ENCODE measurements at regions not wholly inside any gene's neighbourhood (a gene's known extent, or its start where the extent isn't known, plus 50 kb on each side); places are given as distances from the start of the nearest gene placed in this dataset.

DNA sequence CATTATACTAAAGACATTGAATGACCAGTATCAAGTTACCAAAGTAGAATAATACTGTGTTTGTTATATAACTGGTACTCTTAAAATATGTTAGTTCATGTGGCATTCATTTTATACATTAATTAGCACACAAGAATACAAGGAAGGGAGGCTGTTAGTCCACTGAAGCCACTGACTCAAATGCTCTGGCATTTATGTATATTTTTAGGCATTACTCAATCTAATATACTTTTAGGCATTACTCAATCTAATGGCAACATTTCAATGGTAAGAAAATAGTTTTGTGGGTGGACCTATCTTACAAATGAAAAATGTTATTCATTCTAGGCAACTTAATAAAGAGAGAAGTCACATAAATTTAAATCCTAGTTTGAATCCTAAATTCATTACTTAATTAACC lies 874.4 kb upstream of the USP15 start:
- no peak for TF ChIP-seq MAX (IDR thresholded peaks at IDR 0.05)
- TF ChIP-seq, protein P1, sequence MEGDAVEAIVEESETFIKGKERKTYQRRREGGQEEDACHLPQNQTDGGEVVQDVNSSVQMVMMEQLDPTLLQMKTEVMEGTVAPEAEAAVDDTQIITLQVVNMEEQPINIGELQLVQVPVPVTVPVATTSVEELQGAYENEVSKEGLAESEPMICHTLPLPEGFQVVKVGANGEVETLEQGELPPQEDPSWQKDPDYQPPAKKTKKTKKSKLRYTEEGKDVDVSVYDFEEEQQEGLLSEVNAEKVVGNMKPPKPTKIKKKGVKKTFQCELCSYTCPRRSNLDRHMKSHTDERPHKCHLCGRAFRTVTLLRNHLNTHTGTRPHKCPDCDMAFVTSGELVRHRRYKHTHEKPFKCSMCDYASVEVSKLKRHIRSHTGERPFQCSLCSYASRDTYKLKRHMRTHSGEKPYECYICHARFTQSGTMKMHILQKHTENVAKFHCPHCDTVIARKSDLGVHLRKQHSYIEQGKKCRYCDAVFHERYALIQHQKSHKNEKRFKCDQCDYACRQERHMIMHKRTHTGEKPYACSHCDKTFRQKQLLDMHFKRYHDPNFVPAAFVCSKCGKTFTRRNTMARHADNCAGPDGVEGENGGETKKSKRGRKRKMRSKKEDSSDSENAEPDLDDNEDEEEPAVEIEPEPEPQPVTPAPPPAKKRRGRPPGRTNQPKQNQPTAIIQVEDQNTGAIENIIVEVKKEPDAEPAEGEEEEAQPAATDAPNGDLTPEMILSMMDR (IDR thresholded peaks at IDR 0.05; ENCODE audit: low read depth, low read length, missing input control) = no peak
- TF ChIP-seq, protein P2, sequence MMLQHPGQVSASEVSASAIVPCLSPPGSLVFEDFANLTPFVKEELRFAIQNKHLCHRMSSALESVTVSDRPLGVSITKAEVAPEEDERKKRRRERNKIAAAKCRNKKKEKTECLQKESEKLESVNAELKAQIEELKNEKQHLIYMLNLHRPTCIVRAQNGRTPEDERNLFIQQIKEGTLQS (IDR thresholded peaks at IDR 0.05) = no peak
- no peak for TF ChIP-seq EGR1 (IDR thresholded peaks at IDR 0.05; ENCODE audit: low read depth in 2 of 2)
- TF ChIP-seq, protein P3, sequence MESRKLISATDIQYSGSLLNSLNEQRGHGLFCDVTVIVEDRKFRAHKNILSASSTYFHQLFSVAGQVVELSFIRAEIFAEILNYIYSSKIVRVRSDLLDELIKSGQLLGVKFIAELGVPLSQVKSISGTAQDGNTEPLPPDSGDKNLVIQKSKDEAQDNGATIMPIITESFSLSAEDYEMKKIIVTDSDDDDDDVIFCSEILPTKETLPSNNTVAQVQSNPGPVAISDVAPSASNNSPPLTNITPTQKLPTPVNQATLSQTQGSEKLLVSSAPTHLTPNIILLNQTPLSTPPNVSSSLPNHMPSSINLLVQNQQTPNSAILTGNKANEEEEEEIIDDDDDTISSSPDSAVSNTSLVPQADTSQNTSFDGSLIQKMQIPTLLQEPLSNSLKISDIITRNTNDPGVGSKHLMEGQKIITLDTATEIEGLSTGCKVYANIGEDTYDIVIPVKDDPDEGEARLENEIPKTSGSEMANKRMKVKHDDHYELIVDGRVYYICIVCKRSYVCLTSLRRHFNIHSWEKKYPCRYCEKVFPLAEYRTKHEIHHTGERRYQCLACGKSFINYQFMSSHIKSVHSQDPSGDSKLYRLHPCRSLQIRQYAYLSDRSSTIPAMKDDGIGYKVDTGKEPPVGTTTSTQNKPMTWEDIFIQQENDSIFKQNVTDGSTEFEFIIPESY (IDR thresholded peaks at IDR 0.05) = no peak
- no peak for TF ChIP-seq REST (IDR thresholded peaks at IDR 0.05)
- TF ChIP-seq TAF1 (conservative IDR thresholded peaks at IDR 0.05) = no peak
- no peak for TF ChIP-seq RAD21 (IDR thresholded peaks at IDR 0.05)
- no peak for TF ChIP-seq SP1 (IDR thresholded peaks at IDR 0.05)
